GM12878 (cell line): ENCODE measurements at regions not wholly inside any gene's neighbourhood (a gene's known extent, or its start where the extent isn't known, plus 50 kb on each side); places are given as distances from the start of the nearest gene placed in this dataset.

ENCODE experiments used
- ATAC-seq: fragments of 200-7000 bp; cut with Tn5 transposase; 3 replicates; pipeline ENCODE4 v1.9.1; 2020; ENCODE audit warnings: mild to moderate bottlenecking, moderate library complexity
- BruUV-seq: library from RNA; stranded (reverse); fragments of 400-500 nt; replicated peaks from 2 replicates; lab custom pipeline; 2021; lab: Mats Ljungman, UMichigan
- CTCF ChIA-PET: fragments of 300-600 bp; sonication (Branson Sonifier 250); formaldehyde crosslinking; extraction: SDS; loops from one replicate; lab custom pipeline; 2021; ENCODE audit warnings: inconsistent platforms; lab: Yijun Ruan, JAX
- POLR2A ChIA-PET: fragments of 350-600 bp; formaldehyde crosslinking; extraction: SDS; loops from one replicate; lab custom pipeline; 2021; ENCODE audit warnings: inconsistent platforms; lab: Charles Lee
- RAD21 ChIA-PET: fragments of 300-600 bp; sonication (Branson Sonifier 250); formaldehyde crosslinking; loops from one replicate; lab custom pipeline; 2023; ENCODE audit warnings: antibody characterized with exemption; ENCODE audit not compliant: unreplicated experiment; lab: Charles Lee
- SMC1A ChIA-PET: fragments of 300-600 bp; sonication (Branson Sonifier 250); formaldehyde crosslinking; loops from one replicate; lab custom pipeline; 2023; ENCODE audit not compliant: unreplicated experiment, uncharacterized antibody; lab: Charles Lee
- DNase-seq: peaks from one replicate; pipeline ENCODE4 v3.0.0-alpha.2; 2011; ENCODE audit warnings: low read depth, low spot score
- FAIRE-seq: peaks from 3 replicates; lab custom pipeline; 2011; peaks lifted over from hg19 to GRCh38; lab: Jason Lieb, UNC
- H2AFZ ChIP-seq: 2 replicates; pipeline ENCODE4 v1.6.0; 2011; ENCODE audit warnings: low read depth, low read length, control low read depth; ENCODE audit not compliant: control insufficient read depth
- H3K27ac ChIP-seq: 2 replicates; pipeline ENCODE4 v1.5.1; 2011; ENCODE audit warnings: control low read depth; ENCODE audit not compliant: control insufficient read depth, insufficient read depth
- H3K27me3 ChIP-seq, 2 experiments: replicated peaks in 1 of 2; 2 replicates each; pipeline versions ENCODE4 v1.6.0 to v1.6.1; 2011; ENCODE audit warnings: low read length in 1 of 2; ENCODE audit not compliant: control insufficient read depth in 2 of 2, insufficient read depth in 2 of 2
- H3K36me3 ChIP-seq, 2 experiments: 2 replicates each; pipeline ENCODE4 v1.5.1; 2011; ENCODE audit warnings: low read length in 1 of 2; ENCODE audit not compliant: control insufficient read depth in 2 of 2, insufficient read depth in 2 of 2
- H3K4me1 ChIP-seq: 2 replicates; pipeline ENCODE4 v1.6.1; 2011; ENCODE audit warnings: mild to moderate bottlenecking, low read length, moderate library complexity, mixed read lengths; ENCODE audit not compliant: control insufficient read depth, insufficient read depth
- H3K4me2 ChIP-seq: 2 replicates; pipeline ENCODE4 v1.6.0; 2011; ENCODE audit warnings: control low read depth; ENCODE audit not compliant: control insufficient read depth, insufficient read depth
- H3K4me3 ChIP-seq: fragments of 200-600 bp; sonication (generic); 2 replicates; pipeline ENCODE4 v1.5.1; 2016
- H3K79me2 ChIP-seq: 2 replicates; pipeline ENCODE4 v1.6.0; 2011; ENCODE audit warnings: low read length; ENCODE audit not compliant: control insufficient read depth, insufficient read depth
- H3K9ac ChIP-seq: 2 replicates; pipeline ENCODE4 v1.8.0; 2011; ENCODE audit warnings: low read length, control low read depth, mixed read lengths; ENCODE audit not compliant: control insufficient read depth, insufficient read depth
- H3K9me3 ChIP-seq: replicated peaks from 3 replicates; pipeline ENCODE4 v1.5.1; 2011; ENCODE audit warnings: mild to moderate bottlenecking, low read length; ENCODE audit not compliant: control insufficient read depth, insufficient read depth
- H4K20me1 ChIP-seq: 2 replicates; pipeline ENCODE4 v1.6.0; 2011; ENCODE audit not compliant: control insufficient read depth, insufficient read depth
- MEF2B ChIP-seq: fragments of 450-650 bp; IDR thresholded peaks from 2 replicates; pipeline ENCODE4 v1.6.1; 2018; ENCODE audit warnings: mild to moderate bottlenecking, moderate library complexity; ENCODE audit not compliant: partially characterized antibody, poor library complexity, severe bottlenecking
- PAX5 ChIP-seq: IDR thresholded peaks from 2 replicates; pipeline ENCODE4 v1.6.1; 2011; ENCODE audit warnings: low read depth, low read length, borderline replicate concordance
- SMC3 ChIP-seq: IDR thresholded peaks from 2 replicates; pipeline ENCODE4 v1.6.1; 2011; ENCODE audit warnings: low read length, improper control_type of control experiment, borderline replicate concordance
- ZZZ3 ChIP-seq: IDR thresholded peaks from 2 replicates; pipeline ENCODE4 v1.6.1; 2011; ENCODE audit warnings: low read depth; ENCODE audit not compliant: control insufficient read depth, insufficient read length
- WGBS: methylation state at CpG from one replicate; pipeline ENCODE4 v1.1.6; 2016; ENCODE audit warnings: low lambda C conversion rate; ENCODE audit not compliant: insufficient replicate concordance, insufficient coverage; ENCODE audit errors: missing lambda C conversion rate; 5-methylcytosine and 5-hydroxymethylcytosine counted together
- in situ Hi-C: fragments of 300-500 bp; cut with MboI; formaldehyde crosslinking; loops from 9 replicates; pipeline ENCODE4 v1.14.3; 2018; ENCODE audit warnings: mixed read lengths
- intact Hi-C: fragments of 100-400 bp; cut with micrococcal nuclease; formaldehyde crosslinking; loops from one replicate; pipeline ENCODE4 v1.14.2; 2022; ENCODE audit not compliant: unreplicated experiment
- TF ChIP-seq, protein P1 (sequence below): IDR thresholded peaks from 2 replicates; pipeline ENCODE4 v1.6.1; 2011; ENCODE audit warnings: mild to moderate bottlenecking, low read depth, low read length, moderate library complexity; ENCODE audit not compliant: insufficient replicate concordance
- TF ChIP-seq, protein P2 (sequence below): IDR thresholded peaks from 2 replicates; pipeline ENCODE4 v1.6.1; 2012; ENCODE audit warnings: low read length, inconsistent platforms
- TF ChIP-seq, protein P3 (sequence below): IDR thresholded peaks from 2 replicates; pipeline ENCODE4 v1.6.1; 2012; ENCODE audit warnings: mild to moderate bottlenecking, low read depth, low read length

DNA sequence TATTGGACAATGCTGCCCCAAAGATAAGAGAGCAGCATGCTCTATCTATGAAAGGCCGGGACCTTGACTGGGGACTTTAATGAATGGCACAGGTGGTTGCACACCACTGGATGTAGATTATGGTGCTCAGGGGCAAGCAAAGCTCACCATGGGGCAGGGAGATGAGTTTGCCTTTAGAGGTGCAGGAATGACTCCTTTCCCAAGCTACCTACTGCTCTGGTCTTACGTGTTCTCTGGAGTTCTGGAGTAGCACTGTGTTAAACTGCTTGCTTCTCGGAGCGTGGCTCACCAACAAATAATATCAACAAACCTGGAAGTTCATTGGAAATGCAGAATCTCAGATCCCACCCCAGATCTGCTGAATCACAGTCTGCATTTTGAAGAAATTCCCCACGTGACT is 445.3 kb downstream of the RPS24 start:
- no peak overlapping the region for H3K4me2 ChIP-seq
- TF ChIP-seq MEF2B (no peak), ZZZ3 (no peak), SMC3 (no peak), PAX5 (no peak)
- TF ChIP-seq, protein P1, sequence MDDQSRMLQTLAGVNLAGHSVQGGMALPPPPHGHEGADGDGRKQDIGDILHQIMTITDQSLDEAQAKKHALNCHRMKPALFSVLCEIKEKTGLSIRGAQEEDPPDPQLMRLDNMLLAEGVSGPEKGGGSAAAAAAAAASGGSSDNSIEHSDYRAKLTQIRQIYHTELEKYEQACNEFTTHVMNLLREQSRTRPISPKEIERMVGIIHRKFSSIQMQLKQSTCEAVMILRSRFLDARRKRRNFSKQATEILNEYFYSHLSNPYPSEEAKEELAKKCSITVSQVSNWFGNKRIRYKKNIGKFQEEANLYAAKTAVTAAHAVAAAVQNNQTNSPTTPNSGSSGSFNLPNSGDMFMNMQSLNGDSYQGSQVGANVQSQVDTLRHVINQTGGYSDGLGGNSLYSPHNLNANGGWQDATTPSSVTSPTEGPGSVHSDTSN, result no peak
- TF ChIP-seq, protein P2, sequence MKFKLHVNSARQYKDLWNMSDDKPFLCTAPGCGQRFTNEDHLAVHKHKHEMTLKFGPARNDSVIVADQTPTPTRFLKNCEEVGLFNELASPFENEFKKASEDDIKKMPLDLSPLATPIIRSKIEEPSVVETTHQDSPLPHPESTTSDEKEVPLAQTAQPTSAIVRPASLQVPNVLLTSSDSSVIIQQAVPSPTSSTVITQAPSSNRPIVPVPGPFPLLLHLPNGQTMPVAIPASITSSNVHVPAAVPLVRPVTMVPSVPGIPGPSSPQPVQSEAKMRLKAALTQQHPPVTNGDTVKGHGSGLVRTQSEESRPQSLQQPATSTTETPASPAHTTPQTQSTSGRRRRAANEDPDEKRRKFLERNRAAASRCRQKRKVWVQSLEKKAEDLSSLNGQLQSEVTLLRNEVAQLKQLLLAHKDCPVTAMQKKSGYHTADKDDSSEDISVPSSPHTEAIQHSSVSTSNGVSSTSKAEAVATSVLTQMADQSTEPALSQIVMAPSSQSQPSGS, result no peak
- TF ChIP-seq, protein P3, sequence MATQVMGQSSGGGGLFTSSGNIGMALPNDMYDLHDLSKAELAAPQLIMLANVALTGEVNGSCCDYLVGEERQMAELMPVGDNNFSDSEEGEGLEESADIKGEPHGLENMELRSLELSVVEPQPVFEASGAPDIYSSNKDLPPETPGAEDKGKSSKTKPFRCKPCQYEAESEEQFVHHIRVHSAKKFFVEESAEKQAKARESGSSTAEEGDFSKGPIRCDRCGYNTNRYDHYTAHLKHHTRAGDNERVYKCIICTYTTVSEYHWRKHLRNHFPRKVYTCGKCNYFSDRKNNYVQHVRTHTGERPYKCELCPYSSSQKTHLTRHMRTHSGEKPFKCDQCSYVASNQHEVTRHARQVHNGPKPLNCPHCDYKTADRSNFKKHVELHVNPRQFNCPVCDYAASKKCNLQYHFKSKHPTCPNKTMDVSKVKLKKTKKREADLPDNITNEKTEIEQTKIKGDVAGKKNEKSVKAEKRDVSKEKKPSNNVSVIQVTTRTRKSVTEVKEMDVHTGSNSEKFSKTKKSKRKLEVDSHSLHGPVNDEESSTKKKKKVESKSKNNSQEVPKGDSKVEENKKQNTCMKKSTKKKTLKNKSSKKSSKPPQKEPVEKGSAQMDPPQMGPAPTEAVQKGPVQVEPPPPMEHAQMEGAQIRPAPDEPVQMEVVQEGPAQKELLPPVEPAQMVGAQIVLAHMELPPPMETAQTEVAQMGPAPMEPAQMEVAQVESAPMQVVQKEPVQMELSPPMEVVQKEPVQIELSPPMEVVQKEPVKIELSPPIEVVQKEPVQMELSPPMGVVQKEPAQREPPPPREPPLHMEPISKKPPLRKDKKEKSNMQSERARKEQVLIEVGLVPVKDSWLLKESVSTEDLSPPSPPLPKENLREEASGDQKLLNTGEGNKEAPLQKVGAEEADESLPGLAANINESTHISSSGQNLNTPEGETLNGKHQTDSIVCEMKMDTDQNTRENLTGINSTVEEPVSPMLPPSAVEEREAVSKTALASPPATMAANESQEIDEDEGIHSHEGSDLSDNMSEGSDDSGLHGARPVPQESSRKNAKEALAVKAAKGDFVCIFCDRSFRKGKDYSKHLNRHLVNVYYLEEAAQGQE, result no peak
- TF ChIP-seq, all 136 proteins: peak for 0
- no peaks in the 10 kb centered on the region for H3K4me1 ChIP-seq
- no peak for DNase-seq
- H3K4me3 ChIP-seq, result no peak overlapping the region
- no peaks in the 10 kb centered on the region for H3K36me3 ChIP-seq
- CTCF ChIA-PET, result no interaction called here
- RAD21 ChIA-PET, result no interaction called here
- no peaks in the 10 kb centered on the region for H4K20me1 ChIP-seq
- no peak for FAIRE-seq
- H3K9me3 ChIP-seq, result no peaks in the 10 kb centered on the region
- no peak overlapping the region for H3K27ac ChIP-seq
- no peak overlapping the region for H2AFZ ChIP-seq
- SMC1A ChIA-PET, result no interaction called here
- POLR2A ChIA-PET, result no interaction called here
- no peak overlapping the region for H3K9ac ChIP-seq
- intact Hi-C loops (no loop called here), in situ Hi-C loops (no loop called here)
- 2% methylated on average over 5 of the region's 5 CpGs for WGBS
- BruUV-seq, result no TSS peak
- no peak for ATAC-seq
- no peaks in the 10 kb centered on the region for H3K79me2 ChIP-seq
- H3K27me3 ChIP-seq, result no peaks in the 10 kb centered on the region; a peak in 1 of 4 replicates
